ENCODE measurements at regions not wholly inside any gene's neighbourhood (a gene's known extent, or its start where the extent isn't known, plus 50 kb on each side); places are given as distances from the start of the nearest gene placed in this dataset.
"Not testable (repeated sequence)": the region's sequence is repeated elsewhere in the genome, so short reads cannot be mapped to it uniquely, and the experiment has no call there.

DNA sequence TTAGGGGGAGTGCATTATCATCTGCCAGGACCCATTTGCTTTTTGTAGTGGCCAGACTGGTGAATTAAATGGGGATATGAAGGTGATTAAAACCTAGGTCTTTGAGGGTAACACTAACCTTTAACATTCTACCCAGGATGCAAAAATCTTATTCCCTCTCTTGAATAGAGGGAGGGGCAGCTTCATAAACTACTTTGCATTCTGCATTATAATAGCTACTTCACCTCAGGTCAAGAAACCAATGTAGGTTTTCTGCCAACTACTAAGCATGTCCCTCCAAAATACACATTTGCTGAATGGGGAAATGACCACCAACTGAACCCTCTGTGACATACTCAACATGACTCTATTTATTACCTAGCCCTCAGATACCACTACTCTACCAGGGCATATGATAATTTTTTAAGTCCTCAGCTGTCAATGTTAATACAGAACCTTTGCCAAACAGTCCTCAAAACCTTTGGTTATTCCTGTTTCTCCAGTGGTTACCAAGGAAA, 477.6 kb upstream of the CD180 start:
- no peak for DNase-seq

- DNase-seq: no peak
Observed at GRCh38 chr5:67673618-67674017, 477.0 kb upstream of the CD180 start.

DNA sequence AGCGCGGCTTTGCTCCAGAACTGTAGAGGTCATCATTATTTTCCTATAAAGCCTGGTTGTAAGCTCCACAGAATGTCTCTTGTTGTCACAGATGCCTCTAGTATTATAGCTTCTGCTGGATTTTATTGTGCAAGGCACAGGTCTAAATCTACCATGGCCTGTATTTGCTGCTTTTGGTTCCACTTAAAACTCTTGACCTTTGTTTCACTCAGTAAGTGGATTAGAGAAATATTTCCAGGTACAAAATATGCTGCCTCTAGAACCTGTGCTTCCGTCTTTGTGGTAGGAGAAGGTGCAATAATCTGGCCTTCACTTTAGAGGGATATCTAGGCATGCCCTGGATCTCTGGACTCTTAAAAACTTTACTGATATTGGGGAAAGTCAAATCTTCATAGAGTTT, 476.6 kb upstream of the CD180 start:
- DNase-seq: no peak

- no peak for DNase-seq
Observed at GRCh38 chr5:67672636-67673035, 476.0 kb upstream of the CD180 start.

- no peak for DNase-seq
Observed at GRCh38 chr5:67669916-67670315, 473.3 kb upstream of the CD180 start.

GRCh38 chr5:67660149-67660548, 463.6 kb upstream of the CD180 start:
- no peak for DNase-seq

GRCh38 chr5:67659288-67659687, 462.7 kb upstream of the CD180 start:
- no peak for DNase-seq

DNA sequence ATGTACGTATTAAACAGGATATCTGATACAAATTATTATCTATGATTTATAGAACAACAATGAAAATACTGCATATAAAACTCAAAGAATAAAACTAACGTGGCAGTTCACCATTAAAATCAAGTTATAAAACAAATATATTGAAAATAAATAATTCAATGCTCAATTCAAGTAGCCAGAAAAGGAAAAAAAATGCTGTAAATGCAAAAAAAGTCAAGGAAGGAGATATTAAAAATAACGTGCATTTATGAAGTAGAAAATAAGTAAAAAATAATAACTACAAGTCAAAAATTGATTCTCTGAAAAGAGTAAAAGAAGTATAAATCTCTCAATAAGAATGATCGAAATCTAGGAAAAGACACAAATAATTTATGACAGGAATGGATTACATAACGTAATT, 460.5 kb upstream of the CD180 start:
- no peak for DNase-seq

GRCh38 chr5:67652201-67652600, 455.6 kb upstream of the CD180 start:
- no peak for DNase-seq

- no peak for DNase-seq
Observed at GRCh38 chr5:67651180-67651579, 454.6 kb upstream of the CD180 start.

GRCh38 chr5:67648201-67648671, 451.6 kb upstream of the CD180 start:
- no peak for DNase-seq

DNA sequence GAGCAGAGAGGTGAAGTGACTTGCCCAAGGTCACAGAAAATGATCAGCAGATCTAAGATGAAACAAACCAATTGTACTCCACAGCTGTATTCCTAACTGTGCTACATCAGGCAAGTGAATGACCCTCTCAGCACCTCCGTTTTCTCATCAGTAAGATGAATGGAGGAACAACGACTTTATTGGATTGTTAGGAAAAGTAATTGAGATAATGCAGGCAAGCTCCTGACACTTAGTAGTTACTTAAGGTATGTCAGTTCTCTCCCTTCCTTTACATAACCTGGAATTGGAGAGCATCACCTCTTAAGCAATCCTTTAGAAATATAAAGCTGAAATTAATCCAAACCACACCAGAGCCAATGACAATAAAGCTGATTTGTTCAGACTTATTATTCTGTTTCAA, 451.2 kb upstream of the CD180 start:
- DNase-seq: no peak

DNA sequence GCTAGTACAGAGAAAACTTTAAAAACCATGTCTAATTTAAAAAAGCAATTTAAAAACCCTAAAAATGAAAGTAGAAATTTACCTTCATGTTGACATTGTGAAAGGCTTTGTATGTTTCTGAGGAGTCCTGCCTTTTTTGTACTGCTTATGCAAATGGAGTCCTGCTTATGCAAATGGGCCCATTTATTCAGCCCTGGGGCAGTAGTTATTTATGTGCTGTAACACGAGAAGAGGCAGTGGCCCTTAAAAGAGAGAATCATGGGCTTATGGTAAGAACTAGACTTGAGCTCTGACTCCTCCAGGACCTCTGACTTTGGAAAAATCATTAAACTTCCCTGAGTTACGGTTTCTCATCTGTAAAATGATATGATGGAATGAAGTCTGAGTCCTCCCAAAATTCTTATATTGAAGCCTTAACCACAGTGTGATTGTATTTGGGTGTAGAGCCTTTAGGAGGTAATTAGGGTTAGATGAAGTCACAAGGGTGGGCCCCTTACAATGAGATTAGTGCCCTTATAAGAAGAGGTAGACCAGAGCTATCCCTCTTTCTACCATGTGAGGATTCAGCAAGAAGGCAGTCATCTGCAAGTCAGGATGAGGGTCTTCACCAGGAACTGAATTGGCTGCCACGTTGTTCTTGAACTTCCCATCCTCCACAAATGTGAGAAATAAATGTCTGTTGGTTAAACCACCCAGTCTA, 447.8 kb upstream of the CD180 start:
- no peak for DNase-seq

DNA sequence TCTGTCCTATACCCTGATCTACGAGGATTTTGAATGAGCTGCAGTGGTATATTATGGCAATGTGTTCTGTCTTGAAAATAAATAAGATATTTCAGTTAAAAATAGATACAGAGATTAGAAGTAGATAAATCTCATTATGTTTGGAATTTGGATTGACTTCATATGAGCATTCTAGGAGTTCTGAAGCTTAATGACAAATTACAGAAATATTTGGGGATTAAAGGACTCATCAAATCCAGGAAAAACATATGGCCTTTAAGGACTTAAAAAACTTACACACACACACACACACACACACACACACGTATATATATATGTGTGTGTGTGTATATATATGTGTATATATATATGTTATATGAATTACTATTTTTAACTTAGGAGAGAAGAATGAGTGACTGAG, 446.9 kb upstream of the CD180 start:
- no peak for DNase-seq

GRCh38 chr5:67639976-67640375, 443.4 kb upstream of the CD180 start:
- DNase-seq: no peak

GRCh38 chr5:67639313-67639712, 442.7 kb upstream of the CD180 start:
- no peak for DNase-seq

DNA sequence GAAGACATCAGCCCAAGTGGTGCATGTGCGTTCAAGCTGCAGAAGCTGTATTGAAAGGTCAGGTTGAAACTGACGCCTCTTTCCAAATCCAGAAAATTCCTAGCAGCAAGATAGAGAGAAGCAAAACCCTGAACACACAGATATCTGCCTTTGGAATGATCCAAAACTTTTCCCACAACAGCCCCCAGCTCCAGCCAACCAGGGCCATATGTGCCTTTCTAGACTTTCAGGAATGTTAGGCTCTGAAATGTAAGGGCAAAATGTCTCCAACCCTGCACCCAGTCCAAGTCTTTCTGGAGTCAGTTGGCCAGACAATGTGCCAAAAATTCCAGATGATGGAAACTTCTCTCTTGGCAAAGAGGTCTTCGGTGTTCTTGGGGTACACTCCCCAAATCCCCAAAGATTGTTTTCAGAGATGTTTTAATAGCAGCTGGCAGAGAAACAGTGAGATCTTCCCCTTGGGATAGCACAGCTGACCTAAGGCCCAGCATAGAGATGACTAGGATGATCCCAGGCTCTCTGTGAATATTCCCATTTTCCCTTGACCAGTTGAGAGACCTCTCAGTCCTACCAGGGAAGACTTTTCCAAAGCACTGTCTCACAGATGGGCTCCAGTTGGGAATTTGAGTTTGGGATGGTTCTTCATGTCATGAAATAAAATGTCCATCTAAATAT, 440.4 kb upstream of the CD180 start:
- DNase-seq: no peak

DNA sequence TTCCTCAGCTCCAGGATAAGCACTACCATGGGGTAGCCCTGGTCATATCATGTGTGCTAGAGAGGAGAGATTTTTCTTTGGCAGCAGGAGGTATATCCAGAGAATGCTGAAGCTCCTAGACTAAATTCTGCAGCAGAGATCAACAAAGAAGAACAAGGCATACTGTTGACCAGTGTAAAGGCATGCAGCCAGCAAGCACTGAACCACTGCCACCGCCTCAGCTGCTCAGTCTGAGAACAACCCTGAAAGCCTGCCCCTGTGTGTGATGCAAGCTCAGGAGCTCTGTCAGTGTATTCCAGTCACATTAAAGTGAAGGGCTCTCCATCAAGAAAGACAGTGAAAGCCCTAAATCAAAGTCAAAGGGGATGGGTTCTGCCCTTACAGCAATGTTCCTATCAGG, 439.5 kb upstream of the CD180 start:
- DNase-seq: no peak

DNA sequence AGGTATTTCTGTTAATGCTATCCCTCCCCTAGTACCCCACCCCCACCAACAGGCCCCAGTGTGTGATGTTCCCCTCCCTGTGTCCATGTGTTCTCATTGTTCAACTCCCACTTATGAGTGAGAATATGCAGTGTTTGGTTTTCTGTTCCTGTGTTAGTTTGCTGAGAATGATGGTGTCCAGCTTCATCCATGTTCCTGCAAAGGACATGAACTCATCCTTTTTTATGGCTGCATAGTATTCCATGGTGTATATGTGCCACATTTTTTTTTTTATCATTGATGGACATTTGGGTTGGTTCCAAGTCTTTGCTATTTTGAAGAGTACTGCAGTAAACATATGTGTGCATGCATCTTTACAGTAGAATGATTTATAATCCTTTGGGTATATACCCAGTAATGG, 430.5 kb upstream of the CD180 start:
- DNase-seq: not testable (repeated sequence)

DNA sequence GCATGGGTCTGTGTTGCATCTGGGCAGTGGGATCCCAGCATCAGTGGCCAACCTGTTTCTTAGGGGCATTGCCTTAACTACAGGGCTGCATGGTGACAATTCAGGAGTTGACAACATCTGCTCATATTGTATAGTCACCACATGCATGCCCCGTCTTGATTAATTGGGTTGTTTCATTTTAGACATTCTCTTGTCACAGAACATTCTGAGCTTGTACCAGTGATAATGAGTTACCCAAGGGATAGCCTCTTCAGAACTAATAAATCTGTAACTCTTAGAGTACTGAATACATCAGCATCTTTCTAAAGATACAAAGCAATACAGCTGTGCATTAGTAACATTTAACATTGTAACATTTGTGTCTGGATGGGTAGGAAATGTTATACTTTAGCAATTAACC, 426.5 kb upstream of the CD180 start:
- DNase-seq: no peak

DNA sequence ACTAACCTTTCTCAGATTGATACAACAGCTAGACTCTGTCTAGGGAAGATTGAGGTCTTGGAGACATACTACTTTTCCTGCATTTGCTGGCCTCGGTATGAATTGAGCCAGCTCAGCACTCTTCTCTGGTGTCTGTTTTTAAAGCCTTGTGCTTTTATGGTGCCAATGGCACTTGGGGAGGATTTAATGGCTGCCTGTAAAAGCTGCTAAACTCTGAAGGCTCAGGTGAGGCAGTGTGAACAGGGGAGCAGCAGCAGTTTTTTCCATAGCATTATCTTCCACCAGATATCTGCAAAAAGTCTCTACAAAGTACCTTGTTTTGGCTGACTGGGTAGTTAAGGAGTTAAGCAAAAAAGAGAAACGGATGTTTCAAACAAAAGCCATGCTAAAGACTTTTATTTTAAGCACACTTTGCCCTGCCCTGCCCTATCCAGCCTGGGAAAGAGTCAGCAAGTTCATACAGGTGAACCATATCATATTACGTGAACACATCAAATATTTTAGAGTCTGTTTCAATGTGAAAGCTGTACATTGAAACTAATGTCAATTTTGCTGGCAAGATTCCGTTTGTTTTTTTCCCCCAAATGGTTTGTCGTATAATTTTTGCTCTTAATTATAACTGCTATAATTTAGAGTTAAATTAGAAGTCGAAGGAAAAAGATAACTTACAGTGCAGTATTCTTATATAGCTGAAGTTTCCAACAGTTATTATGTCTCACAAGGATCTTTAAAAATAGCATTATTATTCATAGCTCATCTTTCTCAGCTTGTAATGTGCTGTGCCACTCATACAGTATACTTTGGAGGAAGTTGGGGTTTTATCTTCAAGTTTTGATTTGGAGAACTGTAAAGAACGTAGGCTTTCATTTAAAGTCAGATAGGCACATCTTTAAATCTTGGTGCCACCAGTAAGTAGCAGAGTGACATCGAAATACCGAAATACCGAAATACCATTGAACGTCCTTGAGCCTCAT, 424.1 kb upstream of the CD180 start:
- DNase-seq: no peak

- no peak for DNase-seq
Observed at GRCh38 chr5:67619636-67620035, 423.0 kb upstream of the CD180 start.

DNA sequence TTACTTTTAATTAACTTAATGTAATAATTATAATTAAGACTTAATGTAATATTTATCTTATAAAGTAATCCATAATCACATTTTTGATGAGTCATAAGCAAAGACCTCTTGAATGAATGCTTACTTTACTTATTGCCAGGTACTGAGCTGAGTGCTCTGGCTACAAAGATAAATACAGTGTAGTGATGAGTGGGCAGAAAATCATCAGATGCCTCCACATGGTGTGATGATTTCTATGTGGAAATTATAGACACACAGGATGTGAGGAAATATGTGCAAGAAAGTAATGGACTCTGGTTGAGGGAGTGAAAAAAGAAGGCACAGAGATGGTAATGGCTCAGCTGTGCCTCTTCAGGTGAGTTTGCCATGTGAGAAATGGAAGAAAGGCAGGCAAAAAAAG, 422.6 kb upstream of the CD180 start:
- no peak for DNase-seq

Measured in CD4-positive, alpha-beta T cell treated with Interleukin-21 for 1 hour (primary cell).